IMR-90 (cell line): ENCODE measurements at regions not wholly inside any gene's neighbourhood (a gene's known extent, or its start where the extent isn't known, plus 50 kb on each side); places are given as distances from the start of the nearest gene placed in this dataset.

Source experiments
- ATAC-seq: fragments of 200-7000 bp; cut with Tn5 transposase; 2 replicates; pipeline ENCODE4 v1.9.1; 2020; ENCODE audit warnings: low read depth, mild to moderate bottlenecking, moderate library complexity
- BruUV-seq: library from RNA; stranded (reverse); fragments of 400-500 nt; replicated peaks from 2 replicates; lab custom pipeline; 2021; lab: Mats Ljungman, UMichigan
- CTCF ChIA-PET: fragments of 300-600 bp; formaldehyde crosslinking; extraction: SDS; loops from one replicate; lab custom pipeline; 2021; ENCODE audit warnings: antibody characterized with exemption; lab: Yijun Ruan, JAX
- POLR2A ChIA-PET: fragments of 300-600 bp; sonication (Branson Sonifier 250); formaldehyde crosslinking; loops from one replicate; lab custom pipeline; 2022; ENCODE audit warnings: antibody characterized with exemption; ENCODE audit not compliant: unreplicated experiment; lab: Charles Lee
- DNase-seq: peaks from one replicate; pipeline ENCODE4 v3.0.0; 2013
- H2AFZ ChIP-seq: replicated peaks from 2 replicates; pipeline ENCODE3; 2013; ENCODE audit warnings: low read length, mild to moderate bottlenecking; ENCODE audit not compliant: poor library complexity
- H2AK5ac ChIP-seq: 2 replicates; pipeline ENCODE4 v1.6.1; 2013; ENCODE audit warnings: low read depth, low read length, inconsistent platforms
- H2AK9ac ChIP-seq: replicated peaks from 2 replicates; pipeline ENCODE3; 2013; ENCODE audit warnings: mild to moderate bottlenecking, low read depth, low read length, moderate library complexity; ENCODE audit not compliant: poor library complexity
- H2BK120ac ChIP-seq: 2 replicates; pipeline ENCODE4 v1.6.1; 2013; ENCODE audit warnings: low read depth, low read length, inconsistent platforms
- H2BK15ac ChIP-seq: 3 replicates; pipeline ENCODE4 v1.6.1; 2013; ENCODE audit warnings: low read depth, low read length, inconsistent platforms
- H2BK20ac ChIP-seq: 2 replicates; pipeline ENCODE4 v1.6.1; 2013; ENCODE audit warnings: low read depth, mild to moderate bottlenecking, inconsistent platforms, low read length, moderate library complexity
- H2BK5ac ChIP-seq: 2 replicates; pipeline ENCODE4 v1.6.1; 2013; ENCODE audit warnings: mild to moderate bottlenecking, low read depth, low read length, inconsistent platforms; ENCODE audit not compliant: poor library complexity, severe bottlenecking
- H3K14ac ChIP-seq: replicated peaks from 2 replicates; pipeline ENCODE4 v1.6.1; 2013; ENCODE audit warnings: low read depth, low read length, inconsistent platforms
- H3K18ac ChIP-seq: 2 replicates; pipeline ENCODE4 v1.6.1; 2013; ENCODE audit warnings: low read depth, low read length, control low read depth
- H3K23ac ChIP-seq: 2 replicates; pipeline ENCODE4 v1.6.1; 2013; ENCODE audit warnings: low read depth, low read length, inconsistent platforms
- H3K27ac ChIP-seq: 2 replicates; pipeline ENCODE4 v1.5.1; 2013; ENCODE audit warnings: mild to moderate bottlenecking, control low read depth, low read length; ENCODE audit not compliant: insufficient read depth
- H3K27me3 ChIP-seq: 2 replicates; pipeline ENCODE4 v1.6.1; 2013; ENCODE audit warnings: low read length; ENCODE audit not compliant: control insufficient read depth, insufficient read depth
- H3K36me3 ChIP-seq: 2 replicates; pipeline ENCODE4 v1.6.1; 2013; ENCODE audit warnings: low read length, mixed read lengths; ENCODE audit not compliant: control insufficient read depth, insufficient read depth
- H3K4ac ChIP-seq: 2 replicates; pipeline ENCODE4 v1.6.1; 2013; ENCODE audit warnings: low read depth, low read length, inconsistent platforms
- H3K4me1 ChIP-seq: 2 replicates; pipeline ENCODE4 v1.6.1; 2013; ENCODE audit warnings: low read length, mixed read lengths; ENCODE audit not compliant: control insufficient read depth, insufficient read depth
- H3K4me2 ChIP-seq: 2 replicates; pipeline ENCODE4 v1.6.1; 2013; ENCODE audit warnings: low read depth, mild to moderate bottlenecking, control low read depth, low read length, moderate library complexity
- H3K4me3 ChIP-seq: 2 replicates; pipeline ENCODE4 v1.5.1; 2013; ENCODE audit warnings: low read depth, mild to moderate bottlenecking, control low read depth, low read length, moderate library complexity; ENCODE audit not compliant: insufficient read depth
- H3K56ac ChIP-seq: 2 replicates; pipeline ENCODE4 v1.6.1; 2013; ENCODE audit warnings: low read length, inconsistent platforms; ENCODE audit not compliant: insufficient read depth; ENCODE audit errors: extremely low read depth
- H3K79me1 ChIP-seq, 2 experiments: 2 replicates each; pipeline ENCODE4 v1.6.1; 2013; ENCODE audit warnings: low read length in 2 of 2, inconsistent platforms in 1 of 2, low read depth in 1 of 2
- H3K9ac ChIP-seq: 2 replicates; pipeline ENCODE4 v1.6.1; 2013; ENCODE audit warnings: low read depth, low read length, control low read depth
- H3K9me1 ChIP-seq: 2 replicates; pipeline ENCODE4 v1.6.1; 2013; ENCODE audit warnings: low read length, inconsistent platforms; ENCODE audit not compliant: insufficient read depth
- H3K9me3 ChIP-seq: 2 replicates; pipeline ENCODE4 v1.6.1; 2013; ENCODE audit warnings: low read length; ENCODE audit not compliant: control insufficient read depth, insufficient read depth
- H4K20me1 ChIP-seq: 2 replicates; pipeline ENCODE4 v1.6.1; 2013; ENCODE audit warnings: low read length, inconsistent platforms; ENCODE audit not compliant: insufficient read depth
- H4K5ac ChIP-seq: 2 replicates; pipeline ENCODE4 v1.6.1; 2013; ENCODE audit warnings: mild to moderate bottlenecking, low read depth, low read length, control low read depth
- H4K8ac ChIP-seq, 2 experiments: 2 replicates each; pipeline ENCODE4 v1.6.1; 2013; ENCODE audit warnings: low read depth in 2 of 2, low read length in 2 of 2, control low read depth in 1 of 2, inconsistent platforms in 1 of 2
- H4K91ac ChIP-seq: 2 replicates; pipeline ENCODE4 v1.6.1; 2013; ENCODE audit warnings: low read depth, low read length, inconsistent platforms; ENCODE audit not compliant: insufficient read depth
- BHLHE40 ChIP-seq: fragments of 150-350 bp; IDR thresholded peaks from 2 replicates; pipeline ENCODE4 v1.6.1; 2016; ENCODE audit warnings: mild to moderate bottlenecking, low read depth, low read length
- CEBPB ChIP-seq: IDR thresholded peaks from 2 replicates; pipeline ENCODE4 v1.6.1; 2012; ENCODE audit warnings: low read depth, low read length, improper control_type of control experiment
- CHD1 ChIP-seq: IDR thresholded peaks from 2 replicates; pipeline ENCODE4 v1.6.1; 2012; ENCODE audit warnings: low read depth, low read length, improper control_type of control experiment
- FOS ChIP-seq: fragments of 150-350 bp; IDR thresholded peaks from 2 replicates; pipeline ENCODE4 v1.6.1; 2016; ENCODE audit warnings: low read depth, low read length
- MAFK ChIP-seq: IDR thresholded peaks from 2 replicates; pipeline ENCODE4 v1.6.1; 2012; ENCODE audit warnings: low read depth, low read length, improper control_type of control experiment
- MXI1 ChIP-seq: IDR thresholded peaks from 2 replicates; pipeline ENCODE4 v1.6.1; 2012; ENCODE audit warnings: low read depth, mild to moderate bottlenecking, low read length, moderate library complexity, borderline replicate concordance
- NFE2L2 ChIP-seq: fragments of 150-350 bp; IDR thresholded peaks from 2 replicates; pipeline ENCODE4 v1.6.1; 2016; ENCODE audit warnings: low read depth, mild to moderate bottlenecking, low read length
- RAD21 ChIP-seq: IDR thresholded peaks from 2 replicates; pipeline ENCODE4 v1.6.1; 2012; ENCODE audit warnings: low read length, improper control_type of control experiment
- RFX5 ChIP-seq: IDR thresholded peaks from 2 replicates; pipeline ENCODE4 v1.8.0; 2012; ENCODE audit warnings: low read depth, mild to moderate bottlenecking, low read length, moderate library complexity
- SMC3 ChIP-seq: fragments of 150-350 bp; IDR thresholded peaks from 2 replicates; pipeline ENCODE4 v1.6.1; 2016; ENCODE audit warnings: low read depth, mild to moderate bottlenecking, antibody characterized with exemption, low read length, moderate library complexity
- WGBS, 2 experiments: methylation state at CpG; one replicate each; pipeline versions ENCODE4 v1.1.5 to v1.1.7; 2013; ENCODE audit warnings: missing lambda C conversion rate in 2 of 2; ENCODE audit not compliant: insufficient read length in 1 of 2; ENCODE audit errors: extremely low coverage in 2 of 2; 5-methylcytosine and 5-hydroxymethylcytosine counted together
- dilution Hi-C: fragments of 300-500 bp; cut with HindIII; formaldehyde crosslinking; loops from one replicate; pipeline ENCODE4 v1.14.3; 2018; ENCODE audit warnings: low sequenced_read_pairs; ENCODE audit not compliant: unreplicated experiment
- in situ Hi-C: fragments of 300-500 bp; cut with MboI; formaldehyde crosslinking; loops from 3 replicates; pipeline ENCODE4 v1.14.3; 2019; ENCODE audit warnings: low sequenced_read_pairs, inconsistent platforms, mixed read lengths
- intact Hi-C: fragments of 100-400 bp; cut with micrococcal nuclease; formaldehyde crosslinking; loops from 2 replicates; pipeline ENCODE4 v1.10.0; 2022
- TF ChIP-seq, protein P1 (sequence below): fragments of 150-350 bp; IDR thresholded peaks from 2 replicates; pipeline ENCODE4 v1.6.1; 2017; ENCODE audit warnings: mild to moderate bottlenecking, antibody characterized with exemption, low read length, low read depth
- TF ChIP-seq, protein P2 (sequence below): fragments of 150-350 bp; IDR thresholded peaks from 2 replicates; pipeline ENCODE4 v1.6.1; 2016; ENCODE audit warnings: low read depth, mild to moderate bottlenecking, low read length, moderate library complexity, borderline replicate concordance
- TF ChIP-seq, protein P3 (sequence below): conservative IDR thresholded peaks from 2 replicates; pipeline ENCODE4 v1.5.1; 2012; ENCODE audit warnings: mild to moderate bottlenecking, low read depth, low read length, improper control_type of control experiment

DNA sequence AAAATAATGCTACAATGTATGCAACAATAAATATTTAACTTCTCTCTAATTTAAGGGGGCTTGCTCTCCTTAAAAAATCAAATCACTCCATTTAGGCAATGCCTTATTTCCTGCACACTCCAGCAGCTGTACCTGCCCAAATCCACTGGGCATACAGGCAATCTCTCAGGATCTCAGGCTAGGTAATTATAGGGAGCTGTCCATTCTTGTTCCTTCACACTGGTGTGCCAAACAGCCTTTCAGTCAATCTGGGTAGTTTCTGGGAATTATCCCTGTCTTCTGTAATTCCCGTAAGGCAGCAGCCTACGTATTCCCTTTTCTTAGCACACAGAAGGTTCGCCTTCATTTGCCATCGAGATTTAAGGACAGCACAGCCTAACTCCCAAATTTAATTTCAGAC lies 922.6 kb upstream of the SLIT2 start:
- Histone ChIP-seq H2AK5ac (no peak overlapping the region), H3K27ac (no peak overlapping the region), H2BK120ac (no peak overlapping the region), H3K23ac (no peak overlapping the region), H4K91ac (no peak overlapping the region), H3K4me1 (no peaks in the 10 kb centered on the region), H3K14ac (no peak overlapping the region), H4K8ac (no peak overlapping the region), H4K20me1 (no peaks in the 10 kb centered on the region), H3K9ac (no peak overlapping the region), H3K9me3 (no peaks in the 10 kb centered on the region), H2BK20ac (no peak overlapping the region), H3K56ac (no peak overlapping the region), H3K4ac (no peak overlapping the region), H2AFZ (no peak overlapping the region), H2AK9ac (no peak overlapping the region), H2BK5ac (no peak overlapping the region), H4K5ac (no peak overlapping the region), H3K79me1 (no peaks in the 10 kb centered on the region), H3K4me3 (no peak overlapping the region), H3K18ac (no peak overlapping the region), H3K27me3 (no peaks in the 10 kb centered on the region), H2BK15ac (no peak overlapping the region), H3K4me2 (no peak overlapping the region), H3K9me1 (no peaks in the 10 kb centered on the region), H3K36me3 (no peaks in the 10 kb centered on the region)
- DNase-seq = no peak
- CTCF ChIA-PET = no interaction called here
- dilution Hi-C loops = no loop called here
- ATAC-seq = no peak
- BruUV-seq = no TSS peak
- in situ Hi-C loops = no loop called here
- TF ChIP-seq CEBPB = no peak
- TF ChIP-seq MXI1 = no peak
- TF ChIP-seq SMC3 = no peak
- no peak for TF ChIP-seq CHD1
- TF ChIP-seq RAD21 = no peak
- TF ChIP-seq NFE2L2 = no peak
- TF ChIP-seq, protein P1, sequence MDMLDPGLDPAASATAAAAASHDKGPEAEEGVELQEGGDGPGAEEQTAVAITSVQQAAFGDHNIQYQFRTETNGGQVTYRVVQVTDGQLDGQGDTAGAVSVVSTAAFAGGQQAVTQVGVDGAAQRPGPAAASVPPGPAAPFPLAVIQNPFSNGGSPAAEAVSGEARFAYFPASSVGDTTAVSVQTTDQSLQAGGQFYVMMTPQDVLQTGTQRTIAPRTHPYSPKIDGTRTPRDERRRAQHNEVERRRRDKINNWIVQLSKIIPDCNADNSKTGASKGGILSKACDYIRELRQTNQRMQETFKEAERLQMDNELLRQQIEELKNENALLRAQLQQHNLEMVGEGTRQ = no peak
- no peak for TF ChIP-seq BHLHE40
- TF ChIP-seq, protein P2, sequence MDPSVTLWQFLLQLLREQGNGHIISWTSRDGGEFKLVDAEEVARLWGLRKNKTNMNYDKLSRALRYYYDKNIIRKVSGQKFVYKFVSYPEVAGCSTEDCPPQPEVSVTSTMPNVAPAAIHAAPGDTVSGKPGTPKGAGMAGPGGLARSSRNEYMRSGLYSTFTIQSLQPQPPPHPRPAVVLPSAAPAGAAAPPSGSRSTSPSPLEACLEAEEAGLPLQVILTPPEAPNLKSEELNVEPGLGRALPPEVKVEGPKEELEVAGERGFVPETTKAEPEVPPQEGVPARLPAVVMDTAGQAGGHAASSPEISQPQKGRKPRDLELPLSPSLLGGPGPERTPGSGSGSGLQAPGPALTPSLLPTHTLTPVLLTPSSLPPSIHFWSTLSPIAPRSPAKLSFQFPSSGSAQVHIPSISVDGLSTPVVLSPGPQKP = no peak
- TF ChIP-seq, protein P3, sequence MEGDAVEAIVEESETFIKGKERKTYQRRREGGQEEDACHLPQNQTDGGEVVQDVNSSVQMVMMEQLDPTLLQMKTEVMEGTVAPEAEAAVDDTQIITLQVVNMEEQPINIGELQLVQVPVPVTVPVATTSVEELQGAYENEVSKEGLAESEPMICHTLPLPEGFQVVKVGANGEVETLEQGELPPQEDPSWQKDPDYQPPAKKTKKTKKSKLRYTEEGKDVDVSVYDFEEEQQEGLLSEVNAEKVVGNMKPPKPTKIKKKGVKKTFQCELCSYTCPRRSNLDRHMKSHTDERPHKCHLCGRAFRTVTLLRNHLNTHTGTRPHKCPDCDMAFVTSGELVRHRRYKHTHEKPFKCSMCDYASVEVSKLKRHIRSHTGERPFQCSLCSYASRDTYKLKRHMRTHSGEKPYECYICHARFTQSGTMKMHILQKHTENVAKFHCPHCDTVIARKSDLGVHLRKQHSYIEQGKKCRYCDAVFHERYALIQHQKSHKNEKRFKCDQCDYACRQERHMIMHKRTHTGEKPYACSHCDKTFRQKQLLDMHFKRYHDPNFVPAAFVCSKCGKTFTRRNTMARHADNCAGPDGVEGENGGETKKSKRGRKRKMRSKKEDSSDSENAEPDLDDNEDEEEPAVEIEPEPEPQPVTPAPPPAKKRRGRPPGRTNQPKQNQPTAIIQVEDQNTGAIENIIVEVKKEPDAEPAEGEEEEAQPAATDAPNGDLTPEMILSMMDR = no peak
- TF ChIP-seq MAFK = no peak
- TF ChIP-seq RFX5 = no peak
- no peak for TF ChIP-seq FOS
- 100% methylated on average over 1 of the region's 4 CpGs; no CpG with 5 or more reads in 1 of the 2 experiments for WGBS, 2 experiments
- POLR2A ChIA-PET = no interaction called here
- intact Hi-C loops = no loop called here
